Vagina (tissue), 2 donors: ENCODE measurements at regions not wholly inside any gene's neighbourhood (a gene's known extent, or its start where the extent isn't known, plus 50 kb on each side); places are given as distances from the start of the nearest gene placed in this dataset.
"Not testable (repeated sequence)": the region's sequence is repeated elsewhere in the genome, so short reads cannot be mapped to it uniquely, and the experiment has no call there.

ENCODE experiments used
- DNase-seq, 2 donors: peaks; one replicate each; pipeline ENCODE4 v3.0.0-alpha.2; 2017; ENCODE audit errors: extremely low spot score in 2 of 2
- H3K27ac ChIP-seq: fragments of 200-600 bp; sonication (generic); one replicate; pipeline ENCODE4 v1.5.1; 2019
- H3K27me3 ChIP-seq: fragments of 200-600 bp; sonication (generic); one replicate; pipeline ENCODE4 v1.5.1; 2019
- H3K36me3 ChIP-seq, 2 donors: fragments of 200-600 bp; sonication (generic); one replicate each; pipeline ENCODE4 v1.5.1; 2017 to 2019
- H3K4me1 ChIP-seq: fragments of 200-600 bp; sonication (generic); one replicate; pipeline ENCODE4 v1.5.1; 2019
- H3K4me3 ChIP-seq, 2 donors: fragments of 200-600 bp; sonication (generic); 1 replicate in 1 of 2; 2 replicates in 1 of 2; pipeline ENCODE4 v1.5.1; 2016 to 2019
- H3K9me3 ChIP-seq: fragments of 200-600 bp; sonication (generic); one replicate; pipeline ENCODE4 v1.5.1; 2019
- CTCF ChIP-seq, 3 experiments: fragments of 450-650 bp in 2 of 3; fragments of 200-600 bp in 1 of 3; sonication (generic) in 1 of 3; IDR thresholded peaks; one replicate each; pipeline ENCODE4 v1.5.1; 2017 to 2019; ENCODE audit warnings: antibody characterized with exemption in 3 of 3, mild to moderate bottlenecking in 2 of 3, moderate library complexity in 2 of 3
- POLR2A ChIP-seq, 2 donors: fragments of 450-650 bp; IDR thresholded peaks; one replicate each; pipeline ENCODE4 v1.6.1; 2017; ENCODE audit warnings: antibody characterized with exemption in 2 of 2, mild to moderate bottlenecking in 2 of 2, moderate library complexity in 2 of 2
- POLR2AphosphoS5 ChIP-seq, 2 donors: sonication (generic); formaldehyde crosslinking; IDR thresholded peaks; one replicate each; pipeline ENCODE4 v1.9.0; 2017; ENCODE audit warnings: antibody characterized with exemption in 2 of 2, mild to moderate bottlenecking in 2 of 2, low read depth in 1 of 2; ENCODE audit not compliant: insufficient read depth in 1 of 2
- intact Hi-C: fragments of 100-400 bp; cut with DNase I; formaldehyde crosslinking; loops from one replicate; pipeline ENCODE4 v1.15.1; 2023

- no peak for TF ChIP-seq POLR2A (IDR thresholded peaks at IDR 0.05)
- TF ChIP-seq CTCF (IDR thresholded peaks at IDR 0.05) = no peak
- no peak for TF ChIP-seq POLR2AphosphoS5 (IDR thresholded peaks at IDR 0.05; ENCODE audit: insufficient read depth in 1 of 2, low read depth in 1 of 2)
- intact Hi-C loops = no loop called here
- no peaks in the 10 kb centered on the region for H3K36me3 ChIP-seq
- no peak overlapping the region for H3K27ac ChIP-seq
- H3K27me3 ChIP-seq = no peaks in the 10 kb centered on the region
- DNase-seq = no peak
- H3K4me1 ChIP-seq = no peaks in the 10 kb centered on the region
- H3K4me3 ChIP-seq = no peak overlapping the region
- no peaks in the 10 kb centered on the region for H3K9me3 ChIP-seq
Observed at GRCh38 chr1:22208268-22208972, 65.5 kb upstream of the WNT4 start.

GRCh38 chr1:22208973-22209378 lies 66.1 kb upstream of the WNT4 start:
- TF ChIP-seq POLR2AphosphoS5 (IDR thresholded peaks at IDR 0.05; ENCODE audit: insufficient read depth in 1 of 2, low read depth in 1 of 2) = no peak
- no peak for TF ChIP-seq CTCF (IDR thresholded peaks at IDR 0.05)
- no peak for TF ChIP-seq POLR2A (IDR thresholded peaks at IDR 0.05)
- H3K36me3 ChIP-seq = no peaks in the 10 kb centered on the region
- no peak overlapping the region for H3K4me3 ChIP-seq
- no peak overlapping the region for H3K27ac ChIP-seq
- no peak for DNase-seq
- H3K4me1 ChIP-seq = no peaks in the 10 kb centered on the region
- H3K9me3 ChIP-seq = no peaks in the 10 kb centered on the region
- intact Hi-C loops = no loop called here
- H3K27me3 ChIP-seq = no peaks in the 10 kb centered on the region

GRCh38 chr1:22210176-22210575 lies 67.3 kb upstream of the WNT4 start:
- no peak for DNase-seq
- Histone ChIP-seq H3K27me3 (no peaks in the 10 kb centered on the region), H3K4me3 (no peak overlapping the region), H3K4me1 (no peaks in the 10 kb centered on the region), H3K27ac (no peak overlapping the region), H3K36me3 (no peaks in the 10 kb centered on the region), H3K9me3 (no peaks in the 10 kb centered on the region)
- intact Hi-C loops = no loop called here
- TF ChIP-seq CTCF (IDR thresholded peaks at IDR 0.05) (no peak), POLR2AphosphoS5 (IDR thresholded peaks at IDR 0.05; ENCODE audit: insufficient read depth in 1 of 2, low read depth in 1 of 2) (no peak), POLR2A (IDR thresholded peaks at IDR 0.05) (no peak)

- DNase-seq = no peak
- intact Hi-C loops = no loop called here
- Histone ChIP-seq H3K27me3 (no peaks in the 10 kb centered on the region), H3K4me3 (no peak overlapping the region), H3K27ac (no peak overlapping the region), H3K36me3 (no peaks in the 10 kb centered on the region), H3K4me1 (no peaks in the 10 kb centered on the region), H3K9me3 (no peaks in the 10 kb centered on the region)
- TF ChIP-seq CTCF (IDR thresholded peaks at IDR 0.05) (no peak), POLR2AphosphoS5 (IDR thresholded peaks at IDR 0.05; ENCODE audit: insufficient read depth in 1 of 2, low read depth in 1 of 2) (no peak), POLR2A (IDR thresholded peaks at IDR 0.05) (no peak)
Observed at GRCh38 chr1:22210636-22211035, 67.7 kb upstream of the WNT4 start.

GRCh38 chr1:22211459-22211858 lies 68.6 kb upstream of the WNT4 start:
- H3K4me1 ChIP-seq, DNase-seq, intact Hi-C loops, H3K36me3 ChIP-seq, H3K27ac ChIP-seq, H3K4me3 ChIP-seq, H3K27me3 ChIP-seq, H3K9me3 ChIP-seq: not testable (repeated sequence)
